Stimulated activated CD4-positive, alpha-beta T cell treated with anti-CD3 and anti-CD28 coated beads, Interleukin-1b, Interleukin-23, amount 100 ng/mL, for 24 hours (primary cell): ENCODE measurements at regions not wholly inside any gene's neighbourhood (a gene's known extent, or its start where the extent isn't known, plus 50 kb on each side); places are given as distances from the start of the nearest gene placed in this dataset.

Source experiments
- DNase-seq, 4 experiments: peaks; one replicate each; pipeline ENCODE4 v3.0.0-alpha.2; 2020; ENCODE audit warnings: low read depth in 4 of 4, low spot score in 1 of 4

DNA sequence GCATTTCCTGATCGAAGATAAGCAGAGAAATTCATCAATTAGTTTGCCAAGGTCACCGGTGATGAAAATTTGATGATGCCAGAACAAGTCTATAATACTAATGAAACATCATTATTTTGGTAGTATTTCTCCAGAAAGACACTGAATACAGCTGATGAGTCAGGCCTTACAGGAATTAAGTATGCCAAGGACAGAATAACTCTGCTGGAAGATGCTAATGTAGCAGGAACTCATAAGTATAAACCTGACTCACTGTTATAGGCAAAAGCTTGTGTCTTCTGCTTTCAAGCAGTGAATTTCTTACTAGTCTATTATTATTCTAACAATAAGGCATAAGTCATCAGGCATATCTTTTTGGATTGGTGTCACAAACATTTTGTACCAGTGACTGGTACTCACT is 1825.1 kb upstream of the IGFBP7 start:
- no peak for DNase-seq

DNA sequence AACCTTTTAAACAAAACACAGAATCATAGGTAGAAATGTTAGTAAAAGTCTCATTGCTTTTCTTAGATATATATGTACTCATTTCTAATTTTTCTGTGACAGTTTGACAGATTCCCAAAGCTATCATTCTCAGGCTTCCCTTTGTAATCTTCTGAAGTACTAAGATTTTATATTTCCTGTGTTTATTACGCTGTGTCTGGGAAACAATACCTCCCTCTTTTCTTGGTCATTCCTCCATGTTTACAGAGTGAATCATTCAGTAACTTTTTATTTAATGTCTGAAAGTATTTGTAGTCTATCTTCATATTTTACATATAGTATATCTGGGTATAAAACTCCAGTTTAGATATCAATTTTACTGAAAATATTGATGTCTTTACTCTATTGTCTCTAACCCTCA is 1826.3 kb upstream of the IGFBP7 start:
- DNase-seq = no peak

DNA sequence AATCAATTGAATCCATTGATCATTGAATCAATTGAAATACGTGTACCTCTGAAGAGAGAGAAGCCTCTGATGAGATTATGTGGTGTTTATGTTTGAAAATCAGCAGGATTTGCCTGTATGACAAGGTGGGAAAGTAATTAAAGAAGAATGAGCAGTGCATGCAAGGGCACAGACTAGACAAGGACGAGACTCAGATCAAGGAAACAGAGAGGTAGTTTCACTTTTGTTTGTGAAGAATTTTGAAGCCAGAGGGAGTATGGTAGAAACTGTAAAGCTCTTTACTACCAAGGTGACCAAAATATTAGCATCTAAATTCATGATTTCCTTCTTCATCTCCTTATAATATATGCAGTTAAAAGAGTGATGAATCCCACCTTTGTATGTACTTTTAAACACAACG is 1830.0 kb upstream of the IGFBP7 start:
- no peak for DNase-seq

DNA sequence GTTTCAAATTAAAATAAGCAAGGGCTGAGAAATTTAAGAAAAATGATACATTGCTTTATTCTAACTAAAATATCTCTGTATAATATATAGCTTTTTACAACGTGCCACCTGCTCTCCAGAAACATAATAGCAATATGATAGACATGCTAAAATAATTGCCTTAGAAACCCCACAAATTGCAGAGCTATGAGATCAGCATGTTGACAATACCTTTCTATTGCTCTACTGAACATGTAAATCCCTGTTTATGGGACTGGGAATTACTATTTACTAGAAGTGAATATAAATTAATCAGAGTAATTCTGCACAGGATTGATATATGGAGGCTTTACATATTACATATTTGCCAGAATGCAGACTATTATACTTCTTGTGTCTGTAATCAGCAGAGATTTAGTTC is 1831.1 kb upstream of the IGFBP7 start:
- no peak for DNase-seq

DNA sequence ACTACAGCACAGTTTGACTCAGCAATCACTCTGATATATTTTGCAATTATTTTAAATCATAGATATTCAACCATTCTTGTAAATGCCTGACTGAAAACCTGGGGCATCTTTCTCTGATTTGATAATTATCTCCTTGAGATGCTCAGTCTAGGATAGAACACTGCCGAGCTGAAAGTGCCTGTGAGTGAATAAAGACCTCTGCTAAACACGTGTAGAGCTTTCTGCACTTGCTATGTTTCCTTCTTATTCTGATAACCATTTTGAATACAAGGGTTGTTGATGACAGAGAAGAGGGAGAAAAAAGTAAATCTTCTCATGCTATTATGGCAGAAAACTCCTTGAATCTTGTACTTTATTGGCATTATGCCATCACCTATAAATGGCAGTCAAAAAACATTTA is 1843.4 kb upstream of the IGFBP7 start:
- DNase-seq = no peak

DNA sequence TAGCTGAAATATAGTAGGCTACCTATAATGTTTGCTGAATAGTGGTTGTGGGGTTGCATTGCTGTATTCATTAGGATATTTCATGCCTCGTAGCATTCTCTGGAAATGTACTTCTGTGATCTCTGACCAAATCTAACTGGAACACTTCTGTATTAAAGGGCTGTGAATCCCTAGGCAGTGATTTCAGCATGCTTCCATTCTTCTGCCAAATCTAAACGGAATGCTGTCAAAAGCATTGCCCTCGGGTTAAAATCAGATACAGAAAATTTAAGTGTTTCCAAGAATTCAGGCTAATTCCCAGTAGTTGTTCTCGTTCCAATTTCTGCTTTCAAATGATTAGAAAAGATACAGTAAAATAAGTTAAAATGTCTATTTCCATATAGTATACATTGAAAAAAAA is 1847.5 kb upstream of the IGFBP7 start:
- DNase-seq = no peak

DNA sequence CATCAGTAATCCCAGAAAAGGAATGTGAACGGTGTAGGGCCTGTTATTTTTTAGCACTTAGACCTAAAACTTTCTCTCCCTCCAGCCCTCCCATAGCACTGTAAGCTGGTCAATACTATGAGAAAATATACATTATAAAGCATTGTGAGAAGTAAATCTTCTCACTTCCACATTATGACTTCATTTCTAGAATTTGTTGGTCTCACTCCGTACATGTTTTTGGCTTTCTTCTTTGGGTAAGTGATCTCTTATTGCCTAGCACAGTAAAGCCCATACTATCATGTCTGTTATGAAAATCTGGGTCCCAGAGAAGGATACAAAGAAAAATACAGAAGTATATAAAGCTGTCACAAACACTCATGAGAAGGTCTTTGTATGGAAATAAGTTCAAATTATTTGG is 1851.1 kb upstream of the IGFBP7 start:
- DNase-seq = no peak

DNA sequence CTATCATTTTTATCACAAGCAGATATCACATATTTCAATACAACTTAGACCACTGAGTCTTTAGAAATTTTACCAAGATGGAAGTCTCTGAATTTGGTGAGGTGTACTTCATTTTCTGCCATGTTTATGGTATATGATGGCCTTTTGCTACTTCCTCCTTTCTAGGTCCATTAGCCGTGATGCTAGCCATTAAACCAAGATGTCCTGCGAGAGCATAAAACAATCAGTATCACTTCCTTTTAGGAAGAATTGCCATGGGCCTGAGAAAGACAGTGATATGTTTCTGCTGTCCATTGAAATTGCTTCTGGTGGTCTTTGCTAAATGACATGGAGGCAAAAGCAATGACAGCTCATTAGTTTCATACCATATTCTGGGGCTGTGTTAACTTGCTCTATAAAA is 1851.7 kb upstream of the IGFBP7 start:
- no peak for DNase-seq

DNA sequence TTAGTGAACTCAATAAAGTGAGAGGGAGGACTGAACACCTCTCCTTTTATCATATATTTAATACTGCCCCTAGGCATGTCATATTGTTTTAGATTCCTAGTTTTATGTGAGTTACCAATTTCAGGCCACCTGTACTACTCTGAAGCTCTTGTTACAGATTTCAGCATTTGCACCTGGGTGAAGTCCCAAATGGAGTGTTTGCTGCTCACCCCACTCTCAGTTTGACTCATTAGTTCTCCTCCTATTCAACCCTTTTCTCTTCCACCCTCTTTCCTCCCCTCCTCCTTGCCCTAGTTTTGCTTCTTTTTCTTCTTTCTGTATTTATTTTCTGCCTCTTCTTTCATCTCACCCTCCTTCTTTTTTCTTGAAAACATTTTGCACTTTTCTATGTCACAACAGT is 1852.2 kb upstream of the IGFBP7 start:
- DNase-seq = no peak

DNA sequence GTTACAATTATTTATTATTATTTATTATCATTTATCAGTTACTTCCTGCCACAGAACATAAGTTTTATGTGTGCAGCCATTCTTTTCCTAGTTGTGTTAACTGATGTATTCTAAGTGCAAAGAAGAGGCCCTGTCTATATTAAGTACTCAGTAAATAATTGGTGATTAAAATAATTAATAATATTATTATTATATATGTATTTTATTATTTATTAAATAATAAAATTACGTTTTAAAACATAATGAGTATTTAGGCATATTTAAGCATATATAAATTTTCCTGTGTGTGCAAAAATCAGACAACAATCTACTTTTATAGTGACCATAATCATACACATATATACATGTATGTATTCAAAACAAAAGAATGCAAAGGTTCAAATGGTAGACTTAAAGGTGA is 1871.6 kb upstream of the IGFBP7 start:
- DNase-seq = no peak

DNA sequence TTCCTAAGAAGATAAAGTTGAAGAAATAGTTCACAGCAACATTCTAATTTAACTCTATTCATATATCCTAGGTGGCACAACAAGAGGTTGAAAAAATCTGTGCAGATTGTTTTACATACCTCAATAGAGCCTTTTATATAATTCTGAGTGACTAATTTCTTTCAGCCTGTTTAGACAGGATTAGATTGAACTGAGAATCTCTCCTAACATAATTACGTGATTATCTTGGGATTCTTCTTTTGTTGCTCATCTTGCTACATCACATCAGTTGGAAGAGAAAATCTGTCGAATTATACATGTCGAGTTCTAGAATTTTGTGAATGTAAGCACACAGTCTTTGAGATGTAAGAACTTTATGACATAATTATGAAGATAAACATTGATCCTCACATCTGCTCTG is 1873.7 kb upstream of the IGFBP7 start:
- DNase-seq = no peak

DNA sequence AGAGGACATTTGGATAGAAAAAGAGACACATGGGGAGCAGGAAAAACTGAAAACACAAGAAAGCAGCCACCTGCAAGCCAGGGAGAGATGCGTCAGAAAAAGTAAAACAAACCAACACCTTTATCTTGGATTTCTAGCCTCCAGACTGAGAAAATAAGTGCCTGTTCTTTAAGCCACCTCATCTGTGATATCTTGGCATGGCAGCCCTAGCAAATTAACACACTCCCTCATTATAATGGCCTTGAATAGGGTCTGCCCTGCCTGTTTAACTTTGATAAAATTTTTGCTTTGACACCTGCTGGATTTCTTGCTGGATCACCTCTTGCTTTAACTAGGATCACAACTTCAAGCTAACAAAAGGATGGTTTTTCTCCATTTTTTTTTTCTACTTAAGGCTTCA is 1892.0 kb upstream of the IGFBP7 start:
- no peak for DNase-seq

DNA sequence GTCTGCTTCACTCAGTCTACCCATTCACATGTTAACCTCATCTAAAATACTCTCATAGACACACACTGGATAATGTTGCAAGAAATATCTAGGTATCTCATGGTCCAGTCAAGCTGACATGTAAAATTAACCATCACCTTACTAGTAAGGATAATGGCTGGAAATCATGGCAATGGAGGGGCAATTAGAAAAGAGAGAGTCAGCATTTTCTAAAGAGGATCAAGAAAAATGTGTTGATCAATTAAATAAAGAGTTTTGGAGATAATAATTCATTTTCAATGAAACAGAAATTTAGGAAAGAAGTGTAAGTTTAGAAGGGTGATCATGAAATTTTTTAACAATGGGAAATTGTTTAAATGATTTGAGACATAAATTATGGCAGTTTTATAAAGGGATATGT is 1914.1 kb upstream of the IGFBP7 start:
- DNase-seq = no peak

DNA sequence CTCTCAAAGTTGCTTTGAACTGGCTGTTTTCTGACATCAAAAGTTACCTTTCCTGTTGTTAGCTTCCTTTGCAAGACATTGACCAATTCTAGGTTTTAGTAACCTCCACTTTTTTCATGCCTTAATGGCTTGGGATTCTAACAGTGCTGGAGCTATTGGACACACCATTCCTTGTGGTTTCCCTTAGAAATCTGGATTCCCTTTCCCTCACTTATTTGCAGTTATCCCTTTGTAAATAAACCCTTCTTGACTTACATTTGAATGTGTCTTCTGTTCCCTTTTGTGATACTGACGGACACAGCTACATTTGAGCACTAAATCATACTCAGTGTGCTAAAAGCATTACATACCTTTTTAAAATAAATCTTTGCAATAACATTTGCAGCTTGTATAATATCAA is 1927.6 kb upstream of the IGFBP7 start:
- no peak for DNase-seq

DNA sequence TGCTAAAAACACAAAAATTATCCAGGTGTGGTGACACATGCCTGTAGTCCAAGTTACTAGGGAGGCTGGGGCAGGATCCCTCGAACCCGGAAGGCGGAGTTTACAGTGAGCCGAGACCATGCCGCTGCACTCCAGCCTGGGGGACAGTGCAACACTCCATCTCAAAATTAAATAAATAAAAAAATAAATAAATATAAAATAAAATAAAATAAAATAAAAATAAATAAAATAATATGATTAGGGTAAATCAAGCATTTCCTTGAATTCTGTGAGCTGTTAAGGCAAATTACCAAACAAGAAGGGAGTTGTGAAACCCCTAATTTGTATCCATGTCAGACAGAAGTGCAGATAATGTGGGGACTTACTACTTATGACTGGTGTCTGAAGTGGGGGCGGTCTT is 1928.9 kb upstream of the IGFBP7 start:
- no peak for DNase-seq

DNA sequence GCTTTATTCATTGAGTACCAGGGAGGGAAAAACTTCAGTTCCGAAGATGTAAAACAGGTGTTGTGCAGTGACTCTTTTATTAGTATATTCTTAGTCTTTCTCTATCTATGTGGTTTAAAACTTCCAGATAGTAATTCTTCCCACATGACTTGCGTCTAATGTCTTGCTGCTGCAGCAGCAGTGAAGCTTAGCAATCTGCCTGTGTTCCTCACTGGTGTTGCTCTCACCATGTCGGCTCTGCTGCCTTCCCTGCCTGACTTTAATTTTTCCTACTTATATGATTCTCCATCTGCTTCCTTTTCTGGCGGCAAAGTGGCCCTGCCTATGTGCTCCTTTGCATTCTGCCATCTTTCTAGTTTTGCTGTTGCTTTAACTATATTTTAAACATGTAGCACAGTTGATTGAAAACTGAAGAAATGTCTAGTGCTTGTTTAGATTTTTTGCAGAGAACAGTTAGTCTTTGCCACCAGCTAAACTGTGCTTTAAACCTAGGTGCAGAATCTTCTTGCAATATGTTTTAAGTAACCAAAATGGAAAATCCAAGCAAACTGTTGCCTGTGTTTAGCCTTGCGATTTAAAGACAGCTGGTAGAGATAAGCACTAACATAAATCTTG is 1934.2 kb upstream of the IGFBP7 start:
- DNase-seq = no peak

DNA sequence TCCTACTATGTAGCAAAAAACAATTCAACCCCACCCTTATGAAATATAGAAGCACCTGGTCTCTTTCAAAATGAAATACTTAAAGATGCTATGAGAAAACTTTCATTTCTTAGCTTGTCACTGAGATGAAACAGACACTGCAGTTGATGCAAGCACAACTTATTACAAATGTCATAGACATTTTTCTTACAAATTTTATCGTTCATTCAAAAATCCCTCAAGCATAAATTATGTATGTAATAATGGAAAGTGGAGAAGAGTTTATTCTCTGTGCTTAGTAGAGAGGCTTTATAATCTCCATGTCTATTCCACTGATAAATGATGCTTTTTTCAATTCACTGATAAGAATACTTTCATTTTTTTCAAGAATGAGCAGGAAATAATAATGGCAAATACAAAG is 1943.9 kb upstream of the IGFBP7 start:
- no peak for DNase-seq

DNA sequence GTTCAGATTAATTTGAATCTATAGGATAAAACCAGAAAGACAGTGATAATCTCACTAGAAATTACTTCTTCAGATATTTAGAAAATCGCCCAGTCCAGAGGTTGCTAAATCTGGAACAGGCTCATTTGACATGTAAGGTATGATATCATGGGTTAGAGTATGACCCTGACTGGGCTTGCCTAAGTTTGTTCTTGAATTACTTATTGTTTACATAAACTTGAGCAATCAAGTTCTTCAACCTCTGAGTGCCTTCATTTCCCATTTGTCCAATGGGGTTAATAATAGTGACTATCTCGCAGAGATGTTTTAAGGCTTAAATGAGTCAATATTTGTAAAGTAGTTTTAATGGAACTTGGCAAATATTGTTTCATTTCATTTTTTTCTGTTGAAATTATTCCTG is 1947.6 kb upstream of the IGFBP7 start:
- DNase-seq = no peak

DNA sequence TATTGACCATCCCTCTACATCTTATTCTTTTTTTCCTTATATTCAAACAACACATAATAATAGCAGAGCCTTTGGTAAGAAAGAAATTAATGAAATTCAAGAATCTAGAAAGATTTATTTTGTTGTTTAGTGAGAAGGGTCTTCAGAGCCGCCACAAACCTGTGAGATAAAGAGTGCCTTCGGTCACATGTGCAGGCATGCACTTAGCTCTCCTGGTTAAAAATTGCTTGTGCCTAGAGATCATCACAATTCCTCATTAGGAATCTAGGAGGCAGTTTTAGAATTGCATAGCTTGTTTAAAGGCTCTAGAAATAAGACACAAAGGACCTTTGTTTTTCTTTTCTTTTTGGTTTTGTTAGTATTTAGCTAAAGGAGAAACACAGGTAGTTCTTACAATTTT is 1948.4 kb upstream of the IGFBP7 start:
- DNase-seq = no peak

DNA sequence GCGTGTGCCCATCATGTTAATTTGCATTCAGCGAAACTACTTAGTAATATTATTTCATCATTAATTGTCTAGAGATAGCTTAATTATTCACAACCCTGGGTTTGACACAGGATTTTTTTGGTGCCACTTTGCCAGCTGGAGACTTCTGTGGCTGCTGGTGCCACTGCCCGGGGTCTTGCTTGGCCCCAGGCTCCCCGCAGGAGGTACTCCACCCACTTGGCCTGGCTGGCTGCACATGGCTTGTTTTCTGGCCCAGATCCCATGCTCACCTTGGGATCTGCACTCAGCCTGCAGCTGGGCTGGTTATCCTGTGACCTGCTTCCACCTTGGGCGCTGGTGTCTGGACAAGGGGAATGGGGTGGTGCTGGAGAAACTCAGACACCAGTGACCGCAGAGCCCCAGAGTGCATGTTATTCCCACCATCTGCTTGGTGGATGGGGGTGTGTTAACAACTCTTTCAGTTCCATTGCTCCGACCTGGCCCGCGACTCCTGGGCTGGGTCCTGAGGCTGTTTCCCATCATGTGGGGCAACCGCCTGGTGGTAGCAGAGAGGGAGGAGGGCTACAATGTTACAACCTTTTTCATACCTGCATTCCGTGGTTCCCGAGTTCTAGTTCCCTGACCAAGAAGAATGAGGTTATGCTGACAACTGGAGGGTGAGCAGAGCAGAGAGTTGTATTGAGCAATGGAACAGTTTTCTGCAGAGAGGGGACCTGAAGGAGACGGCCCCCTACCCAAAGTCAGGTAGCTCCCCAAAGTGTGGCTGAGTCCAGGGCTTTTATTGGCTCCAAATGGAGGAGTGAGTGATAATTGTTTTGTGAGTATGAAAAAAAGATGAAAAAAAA is 1950.0 kb upstream of the IGFBP7 start:
- DNase-seq = no peak

DNA sequence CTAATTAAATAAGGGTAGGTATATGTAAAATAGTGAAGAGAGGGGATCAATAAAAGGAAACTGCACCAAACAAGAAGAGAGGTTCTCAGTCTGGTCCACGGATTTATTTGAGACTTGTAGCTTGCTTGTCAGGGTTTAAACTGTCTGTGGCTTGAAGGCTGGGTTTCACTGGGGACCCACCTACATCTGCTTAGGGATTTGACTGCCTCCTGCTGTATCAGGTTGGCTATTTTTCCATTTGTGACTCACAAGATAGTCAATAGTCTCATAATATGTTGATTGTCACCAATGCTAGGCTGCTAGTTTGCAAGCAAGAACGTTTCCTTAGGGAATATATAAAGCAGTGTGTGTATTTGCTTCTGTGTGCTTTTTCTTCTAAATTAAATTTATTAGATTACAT is 1950.7 kb upstream of the IGFBP7 start:
- DNase-seq = no peak

DNA sequence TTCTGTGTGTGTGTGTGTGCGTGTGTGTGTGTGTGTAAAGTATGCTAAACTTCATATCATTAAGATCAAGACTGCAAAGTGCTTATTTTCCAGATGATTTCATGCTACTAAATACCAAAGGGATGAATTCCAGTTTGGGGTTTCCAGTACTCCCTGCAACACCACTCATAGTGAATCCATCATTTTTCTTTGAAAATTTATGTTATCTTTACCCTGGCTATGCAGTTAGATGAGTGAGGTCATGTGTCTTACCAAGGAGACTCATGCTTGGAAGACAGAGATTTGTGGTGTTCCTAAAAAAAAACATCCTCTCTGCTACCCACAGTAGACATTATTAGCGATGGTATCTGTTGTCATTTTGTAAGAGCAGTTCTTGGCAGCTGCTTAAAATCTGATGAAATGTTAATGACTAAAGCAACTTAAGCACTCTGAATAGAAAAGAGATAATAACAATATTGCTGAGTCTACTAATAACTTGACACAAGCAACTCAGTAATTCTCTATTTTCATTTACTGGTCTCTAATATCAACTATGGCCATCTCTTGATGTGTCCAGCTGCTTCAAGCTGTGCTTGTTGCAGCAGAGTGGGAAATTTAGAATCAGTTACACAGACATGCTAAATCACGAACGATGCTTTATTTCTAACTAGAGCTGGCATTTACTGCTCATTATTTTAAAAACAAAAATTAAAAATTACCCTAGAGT is 1953.0 kb upstream of the IGFBP7 start:
- no peak for DNase-seq
